Small intestine (tissue), 7 donors: ENCODE measurements at regions not wholly inside any gene's neighbourhood (a gene's known extent, or its start where the extent isn't known, plus 50 kb on each side); places are given as distances from the start of the nearest gene placed in this dataset.

Experiments used
- DNase-seq, 2 donors: peaks; one replicate each; pipeline versions ENCODE4 v3.0.0 to v3.0.0-alpha.2; 2013
- FAIRE-seq: peaks from 2 replicates; lab custom pipeline; 2012; peaks lifted over from hg19 to GRCh38; lab: Jason Lieb, UNC
- H3K27ac ChIP-seq, 3 donors: one replicate each; pipeline ENCODE4 v1.5.1; 2013; ENCODE audit warnings: low read length in 2 of 3, mild to moderate bottlenecking in 2 of 3, control low read depth in 1 of 3, inconsistent platforms in 1 of 3, low read depth in 1 of 3, moderate library complexity in 1 of 3
- H3K27me3 ChIP-seq, 3 donors: one replicate each; pipeline ENCODE4 v1.6.1; 2013; ENCODE audit warnings: low read length in 3 of 3, inconsistent platforms in 1 of 3; ENCODE audit not compliant: control insufficient read depth in 3 of 3, insufficient read depth in 3 of 3
- H3K36me3 ChIP-seq, 3 donors: one replicate each; pipeline ENCODE4 v1.6.1; 2013; ENCODE audit warnings: low read length in 3 of 3, inconsistent platforms in 1 of 3, low read depth in 1 of 3, mild to moderate bottlenecking in 1 of 3, moderate library complexity in 1 of 3; ENCODE audit not compliant: control insufficient read depth in 3 of 3, insufficient read depth in 2 of 3
- H3K4me1 ChIP-seq, 3 donors: one replicate each; pipeline ENCODE4 v1.6.1; 2013; ENCODE audit warnings: low read length in 2 of 3, inconsistent platforms in 1 of 3, low read depth in 1 of 3, mild to moderate bottlenecking in 1 of 3, moderate library complexity in 1 of 3; ENCODE audit not compliant: control insufficient read depth in 3 of 3, insufficient read depth in 2 of 3
- H3K4me3 ChIP-seq, 3 donors: one replicate each; pipeline ENCODE4 v1.5.1; 2013; ENCODE audit warnings: low read length in 3 of 3, control low read depth in 1 of 3, inconsistent platforms in 1 of 3, low read depth in 1 of 3, mild to moderate bottlenecking in 1 of 3, moderate library complexity in 1 of 3
- H3K9me3 ChIP-seq, 2 donors: one replicate each; pipeline ENCODE4 v1.6.1; 2013; ENCODE audit warnings: low read depth in 1 of 2, low read length in 1 of 2; ENCODE audit not compliant: control insufficient read depth in 2 of 2, insufficient read depth in 1 of 2
- WGBS, 3 donors: extraction: QIAGEN DNeasy Blood & Tissue Kit; methylation state at CpG; one replicate each; pipeline ENCODE4 v1.1.7; 2013; 5-methylcytosine and 5-hydroxymethylcytosine counted together
- donor health status: healthy with polysubstance abuse.
- donor health status: control.
- donor health status: control.
- donor health status: Bipolar disorder and iron deficiency.
- donor health status: healthy.

GRCh38 chr9:1619915-1620710 lies 395.0 kb upstream of the SMARCA2 start:
- H3K27me3 ChIP-seq: no peaks in the 10 kb centered on the region
- FAIRE-seq (no peak), DNase-seq (no peak)
- no peak overlapping the region for H3K4me3 ChIP-seq
- H3K4me1 ChIP-seq: no peaks in the 10 kb centered on the region
- no peak overlapping the region for H3K27ac ChIP-seq
- 60 to 64% (median 62%) methylated on average over 8 of the region's 8 CpGs for WGBS, 3 donors
- H3K36me3 ChIP-seq: no peaks in the 10 kb centered on the region
- H3K9me3 ChIP-seq: no peaks in the 10 kb centered on the region

- Histone ChIP-seq H3K27ac (no peak overlapping the region), H3K9me3 (no peaks in the 10 kb centered on the region), H3K36me3 (no peaks in the 10 kb centered on the region), H3K27me3 (no peaks in the 10 kb centered on the region), H3K4me3 (no peak overlapping the region), H3K4me1 (no peaks in the 10 kb centered on the region)
- DNase-seq (no peak), FAIRE-seq (no peak)
- WGBS, 3 donors: 50 to 68% (median 59%) methylated on average over 2 of the region's 2 CpGs
Observed at GRCh38 chr9:1637401-1637800, 377.7 kb upstream of the SMARCA2 start.

GRCh38 chr9:1639166-1639565 lies 376.0 kb upstream of the SMARCA2 start:
- Histone ChIP-seq H3K4me3 (no peak overlapping the region), H3K9me3 (no peaks in the 10 kb centered on the region), H3K27me3 (no peaks in the 10 kb centered on the region), H3K4me1 (no peaks in the 10 kb centered on the region), H3K36me3 (no peaks in the 10 kb centered on the region), H3K27ac (no peak overlapping the region)
- WGBS, 3 donors: 70 to 80% (median 78%) methylated on average over 5 of the region's 5 CpGs
- FAIRE-seq (no peak), DNase-seq (no peak)

GRCh38 chr9:1647776-1648175 lies 367.4 kb upstream of the SMARCA2 start:
- DNase-seq: no peak
- WGBS, 3 donors: 45 to 62% (median 50%) methylated on average over 1 of the region's 1 CpG
- no peaks in the 10 kb centered on the region for H3K9me3 ChIP-seq

GRCh38 chr9:1653282-1653681 lies 361.9 kb upstream of the SMARCA2 start:
- Histone ChIP-seq H3K4me1 (no peaks in the 10 kb centered on the region), H3K4me3 (no peak overlapping the region), H3K27ac (no peak overlapping the region), H3K27me3 (no peaks in the 10 kb centered on the region), H3K9me3 (no peaks in the 10 kb centered on the region), H3K36me3 (no peaks in the 10 kb centered on the region)
- WGBS, 3 donors: 57 to 77% (median 67%) methylated on average over 4 of the region's 4 CpGs
- no peak for DNase-seq
- FAIRE-seq: no peak

More at GRCh38 chr9:1647776-1648175, 367.4 kb upstream of the SMARCA2 start:
- Histone ChIP-seq H3K36me3 (no peaks in the 10 kb centered on the region), H3K27me3 (no peaks in the 10 kb centered on the region), H3K4me3 (no peak overlapping the region), H3K27ac (no peak overlapping the region), H3K4me1 (no peaks in the 10 kb centered on the region)
- no peak for FAIRE-seq

GRCh38 chr9:1658661-1659362 lies 356.3 kb upstream of the SMARCA2 start:
- H3K9me3 ChIP-seq: no peaks in the 10 kb centered on the region
- 74 to 78% (median 77%) methylated on average over 4 of the region's 4 CpGs for WGBS, 3 donors

DNA sequence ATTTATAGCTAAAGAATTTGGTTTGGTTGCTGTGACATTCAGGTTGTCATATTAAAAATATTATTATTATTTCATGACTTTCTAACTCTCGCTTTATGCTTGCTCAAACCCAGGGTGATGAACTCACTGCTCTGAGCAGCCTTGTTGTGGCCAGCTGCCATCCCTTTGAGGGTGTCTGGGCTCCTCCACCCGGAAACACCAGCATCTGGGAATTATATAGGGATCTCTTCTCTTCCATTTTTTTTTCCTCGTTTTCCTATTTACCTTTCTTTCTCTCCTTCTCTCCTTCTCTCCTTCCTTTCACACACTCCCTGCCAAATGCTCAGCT lies 355.8 kb upstream of the SMARCA2 start:
- FAIRE-seq (no peak), DNase-seq (no peak)
- no peaks in the 10 kb centered on the region for H3K4me1 ChIP-seq
- H3K4me3 ChIP-seq: no peak overlapping the region
- WGBS, 3 donors: 48 to 76% (median 63%) methylated on average over 3 of the region's 3 CpGs
- no peaks in the 10 kb centered on the region for H3K27me3 ChIP-seq
- H3K9me3 ChIP-seq: no peaks in the 10 kb centered on the region
- H3K36me3 ChIP-seq: no peaks in the 10 kb centered on the region
- no peak overlapping the region for H3K27ac ChIP-seq

More at GRCh38 chr9:1658661-1659362, 356.3 kb upstream of the SMARCA2 start:
- FAIRE-seq (no peak), DNase-seq (no peak)
- Histone ChIP-seq H3K27me3 (no peaks in the 10 kb centered on the region), H3K4me3 (no peak overlapping the region), H3K4me1 (no peaks in the 10 kb centered on the region), H3K36me3 (no peaks in the 10 kb centered on the region), H3K27ac (no peak overlapping the region)

- H3K27ac ChIP-seq: no peak overlapping the region
- no peaks in the 10 kb centered on the region for H3K36me3 ChIP-seq
- H3K4me1 ChIP-seq: no peaks in the 10 kb centered on the region
- H3K4me3 ChIP-seq: no peak overlapping the region
- FAIRE-seq (no peak), DNase-seq (no peak)
- no peaks in the 10 kb centered on the region for H3K9me3 ChIP-seq
- H3K27me3 ChIP-seq: no peaks in the 10 kb centered on the region
- 83 to 97% (median 90%) methylated on average over 1 of the region's 1 CpG for WGBS, 3 donors
Observed at GRCh38 chr9:1668441-1668840, 346.7 kb upstream of the SMARCA2 start.
